GM18858 (cell line): ENCODE measurements at regions not wholly inside any gene's neighbourhood (a gene's known extent, or its start where the extent isn't known, plus 50 kb on each side); places are given as distances from the start of the nearest gene placed in this dataset.
"Not testable (repeated sequence)": the region's sequence is repeated elsewhere in the genome, so short reads cannot be mapped to it uniquely, and the experiment has no call there.

ENCODE experiments used
- ATAC-seq: cut with Tn5 transposase; IDR thresholded peaks from one replicate; pipeline ENCODE4 v1.9.1; 2021; ENCODE audit not compliant: unreplicated experiment

GRCh38 chr11:28938091-28938490, 829.9 kb downstream of the METTL15 start:
- no peak for ATAC-seq

- no peak for ATAC-seq
Observed at GRCh38 chr11:28932940-28933339, 824.8 kb downstream of the METTL15 start.

GRCh38 chr11:28924004-28924403, 815.8 kb downstream of the METTL15 start:
- no peak for ATAC-seq

GRCh38 chr11:28922386-28922981, 814.3 kb downstream of the METTL15 start:
- no peak for ATAC-seq

GRCh38 chr11:28919194-28919593, 811.0 kb downstream of the METTL15 start:
- ATAC-seq, result no peak

GRCh38 chr11:28913883-28914282, 805.7 kb downstream of the METTL15 start:
- no peak for ATAC-seq

- no peak for ATAC-seq
Observed at GRCh38 chr11:28911829-28912228, 803.6 kb downstream of the METTL15 start.

GRCh38 chr11:28910926-28911325, 802.7 kb downstream of the METTL15 start:
- ATAC-seq, result no peak

- ATAC-seq, result no peak
Observed at GRCh38 chr11:28903716-28904115, 795.5 kb downstream of the METTL15 start.

- no peak for ATAC-seq
Observed at GRCh38 chr11:28900427-28900826, 792.2 kb downstream of the METTL15 start.

GRCh38 chr11:28899706-28900105, 791.5 kb downstream of the METTL15 start:
- no peak for ATAC-seq

- ATAC-seq, result not testable (repeated sequence)
Observed at GRCh38 chr11:28890601-28891040, 782.4 kb downstream of the METTL15 start.

GRCh38 chr11:28887681-28888080, 779.5 kb downstream of the METTL15 start:
- no peak for ATAC-seq

GRCh38 chr11:28879869-28880268, 771.7 kb downstream of the METTL15 start:
- no peak for ATAC-seq

- no peak for ATAC-seq
Observed at GRCh38 chr11:28878025-28878424, 769.8 kb downstream of the METTL15 start.

GRCh38 chr11:28877340-28877739, 769.2 kb downstream of the METTL15 start:
- ATAC-seq, result no peak

GRCh38 chr11:28874706-28875105, 766.5 kb downstream of the METTL15 start:
- ATAC-seq, result no peak

GRCh38 chr11:28871090-28871489, 762.9 kb downstream of the METTL15 start:
- ATAC-seq, result no peak

GRCh38 chr11:28863422-28863821, 755.2 kb downstream of the METTL15 start:
- ATAC-seq, result no peak

- ATAC-seq, result no peak
Observed at GRCh38 chr11:28860893-28861292, 752.7 kb downstream of the METTL15 start.

- no peak for ATAC-seq
Observed at GRCh38 chr11:28858076-28858475, 749.9 kb downstream of the METTL15 start.

GRCh38 chr11:28849053-28849452, 740.9 kb downstream of the METTL15 start:
- no peak for ATAC-seq

GRCh38 chr11:28842716-28843115, 734.5 kb downstream of the METTL15 start:
- ATAC-seq, result no peak
